ENCODE measurements at regions not wholly inside any gene's neighbourhood (a gene's known extent, or its start where the extent isn't known, plus 50 kb on each side); places are given as distances from the start of the nearest gene placed in this dataset.

DNA sequence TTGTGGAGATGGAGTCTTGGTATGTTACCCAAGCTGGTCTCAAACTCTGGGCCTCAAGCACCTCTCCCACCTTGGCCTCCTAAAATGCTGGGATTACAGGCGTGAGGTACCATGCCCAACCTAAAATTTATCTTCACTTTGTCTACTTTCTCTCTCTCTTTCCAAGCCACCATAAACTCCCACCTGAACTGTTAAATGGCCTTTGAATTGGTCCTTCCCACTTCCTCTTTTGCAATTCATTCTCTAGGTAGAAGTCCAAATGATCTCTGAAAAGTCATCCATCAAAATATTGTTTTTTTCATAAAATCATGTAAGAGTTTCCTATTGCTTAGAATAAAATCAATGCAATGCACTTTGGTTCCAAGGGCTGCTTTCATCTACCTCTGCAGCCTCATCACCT lies 90.1 kb upstream of the CELF2 start:
- Histone ChIP-seq H3K4me3 (replicated peaks; ENCODE audit: insufficient read depth, low read length) (no peak overlapping the region), H3K27ac (replicated peaks) (no peak overlapping the region), H3K27me3 (ENCODE audit: insufficient read depth, poor library complexity, severe bottlenecking) (no peaks in the 10 kb centered on the region)
- TF ChIP-seq, protein P1, sequence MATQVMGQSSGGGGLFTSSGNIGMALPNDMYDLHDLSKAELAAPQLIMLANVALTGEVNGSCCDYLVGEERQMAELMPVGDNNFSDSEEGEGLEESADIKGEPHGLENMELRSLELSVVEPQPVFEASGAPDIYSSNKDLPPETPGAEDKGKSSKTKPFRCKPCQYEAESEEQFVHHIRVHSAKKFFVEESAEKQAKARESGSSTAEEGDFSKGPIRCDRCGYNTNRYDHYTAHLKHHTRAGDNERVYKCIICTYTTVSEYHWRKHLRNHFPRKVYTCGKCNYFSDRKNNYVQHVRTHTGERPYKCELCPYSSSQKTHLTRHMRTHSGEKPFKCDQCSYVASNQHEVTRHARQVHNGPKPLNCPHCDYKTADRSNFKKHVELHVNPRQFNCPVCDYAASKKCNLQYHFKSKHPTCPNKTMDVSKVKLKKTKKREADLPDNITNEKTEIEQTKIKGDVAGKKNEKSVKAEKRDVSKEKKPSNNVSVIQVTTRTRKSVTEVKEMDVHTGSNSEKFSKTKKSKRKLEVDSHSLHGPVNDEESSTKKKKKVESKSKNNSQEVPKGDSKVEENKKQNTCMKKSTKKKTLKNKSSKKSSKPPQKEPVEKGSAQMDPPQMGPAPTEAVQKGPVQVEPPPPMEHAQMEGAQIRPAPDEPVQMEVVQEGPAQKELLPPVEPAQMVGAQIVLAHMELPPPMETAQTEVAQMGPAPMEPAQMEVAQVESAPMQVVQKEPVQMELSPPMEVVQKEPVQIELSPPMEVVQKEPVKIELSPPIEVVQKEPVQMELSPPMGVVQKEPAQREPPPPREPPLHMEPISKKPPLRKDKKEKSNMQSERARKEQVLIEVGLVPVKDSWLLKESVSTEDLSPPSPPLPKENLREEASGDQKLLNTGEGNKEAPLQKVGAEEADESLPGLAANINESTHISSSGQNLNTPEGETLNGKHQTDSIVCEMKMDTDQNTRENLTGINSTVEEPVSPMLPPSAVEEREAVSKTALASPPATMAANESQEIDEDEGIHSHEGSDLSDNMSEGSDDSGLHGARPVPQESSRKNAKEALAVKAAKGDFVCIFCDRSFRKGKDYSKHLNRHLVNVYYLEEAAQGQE (IDR thresholded peaks at IDR 0.05; ENCODE audit: insufficient replicate concordance, low read depth) = no peak
- TF ChIP-seq GABPA (IDR thresholded peaks at IDR 0.05; ENCODE audit: low read depth) (no peak), CTCF (IDR thresholded peaks at IDR 0.05; ENCODE audit: insufficient read depth, low read length) (no peak), SPI1 (IDR thresholded peaks at IDR 0.05; ENCODE audit: borderline replicate concordance, low read depth) (no peak)
- no peak for DNase-seq (ENCODE audit: low read depth in 1 of 2, low spot score in 1 of 2)

DNA sequence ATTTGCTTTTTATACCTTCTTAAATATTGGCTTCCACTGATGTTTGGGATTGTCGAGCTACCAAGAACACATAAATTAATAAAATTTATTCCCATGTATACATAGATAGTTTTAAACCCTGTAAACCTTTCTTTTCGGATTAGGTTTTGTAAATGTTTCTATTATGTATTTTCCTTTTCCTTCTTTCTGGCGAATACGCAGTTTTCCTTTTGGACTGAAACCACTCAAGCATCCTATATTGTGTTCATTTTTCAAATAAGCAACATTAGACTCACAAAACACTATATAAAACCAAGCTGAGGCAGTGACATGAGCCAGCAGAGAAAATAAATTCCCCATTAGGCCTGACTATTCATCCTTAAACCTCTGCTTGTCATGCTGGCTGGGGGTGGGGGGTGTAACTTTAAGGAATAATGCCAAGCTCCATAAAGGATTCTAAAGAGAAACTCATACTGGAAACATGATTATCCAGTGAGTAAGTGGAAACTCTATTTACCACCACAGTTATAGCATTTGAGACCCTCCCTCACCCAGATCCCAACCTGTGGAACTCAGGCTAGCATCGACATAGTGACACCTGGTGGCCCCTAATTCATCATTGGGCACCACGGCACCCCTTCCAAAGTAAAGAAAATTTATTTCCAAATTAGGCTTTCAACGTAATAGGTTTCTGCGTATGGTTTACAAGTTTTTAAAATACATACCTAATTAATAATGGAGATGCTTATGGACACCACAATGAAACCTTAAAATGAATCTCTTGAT lies 86.5 kb upstream of the CELF2 start:
- H3K27me3 ChIP-seq (ENCODE audit: insufficient read depth, poor library complexity, severe bottlenecking) = no peaks in the 10 kb centered on the region
- TF ChIP-seq SPI1 (IDR thresholded peaks at IDR 0.05; ENCODE audit: borderline replicate concordance, low read depth) = no peak
- TF ChIP-seq CTCF (IDR thresholded peaks at IDR 0.05; ENCODE audit: insufficient read depth, low read length) = no peak
- no peak for TF ChIP-seq POLR2AphosphoS5 (IDR thresholded peaks at IDR 0.05; ENCODE audit: low read depth)
- TF ChIP-seq, protein P1 (IDR thresholded peaks at IDR 0.05; ENCODE audit: insufficient replicate concordance, low read depth) = no peak
- no peak for TF ChIP-seq GABPA (IDR thresholded peaks at IDR 0.05; ENCODE audit: low read depth)
- H3K27ac ChIP-seq (replicated peaks) = no peak overlapping the region
- DNase-seq (ENCODE audit: low read depth in 1 of 2, low spot score in 1 of 2) = no peak
- no peak overlapping the region for H3K4me3 ChIP-seq (replicated peaks; ENCODE audit: insufficient read depth, low read length)

DNA sequence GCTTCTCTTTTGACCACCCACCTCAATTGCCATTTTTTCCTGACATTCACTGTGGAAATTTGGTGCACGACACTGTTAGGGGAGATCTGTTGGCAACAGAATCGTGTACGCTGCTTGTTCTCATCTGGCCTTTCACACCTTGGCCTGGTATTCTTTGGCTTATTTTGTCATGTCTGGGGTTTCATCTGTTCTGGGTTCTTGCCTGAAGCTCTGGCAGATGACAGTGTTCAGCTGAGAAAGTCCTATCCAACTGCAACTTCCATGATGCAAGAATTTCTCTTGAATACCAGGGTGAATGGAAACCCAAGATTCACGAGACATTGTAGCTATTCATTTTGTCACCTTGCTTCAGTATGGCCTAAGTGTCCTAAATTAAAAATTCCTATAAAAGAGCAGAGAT lies 82.6 kb upstream of the CELF2 start:
- H3K27me3 ChIP-seq (ENCODE audit: insufficient read depth, poor library complexity, severe bottlenecking) = no peaks in the 10 kb centered on the region
- H3K4me3 ChIP-seq (replicated peaks; ENCODE audit: insufficient read depth, low read length) = no peak overlapping the region
- DNase-seq (ENCODE audit: low read depth in 1 of 2, low spot score in 1 of 2) = no peak
- H3K27ac ChIP-seq (replicated peaks) = no peak overlapping the region
- TF ChIP-seq, protein P1 (IDR thresholded peaks at IDR 0.05; ENCODE audit: insufficient replicate concordance, low read depth) = no peak
- TF ChIP-seq SPI1 (IDR thresholded peaks at IDR 0.05; ENCODE audit: borderline replicate concordance, low read depth) (no peak), GABPA (IDR thresholded peaks at IDR 0.05; ENCODE audit: low read depth) (no peak), CTCF (IDR thresholded peaks at IDR 0.05; ENCODE audit: insufficient read depth, low read length) (no peak), POLR2AphosphoS5 (IDR thresholded peaks at IDR 0.05; ENCODE audit: low read depth) (no peak)

All from HL-60 (cell line).